NB4 (cell line): ENCODE measurements at regions not wholly inside any gene's neighbourhood (a gene's known extent, or its start where the extent isn't known, plus 50 kb on each side); places are given as distances from the start of the nearest gene placed in this dataset.

Source experiments
- DNase-seq: peaks from one replicate; pipeline ENCODE4 v3.0.0; 2010; ENCODE audit warnings: low read depth
- H3K4me3 ChIP-seq: one replicate; pipeline ENCODE4 v1.5.1; 2011; ENCODE audit warnings: mild to moderate bottlenecking, low read depth, low read length, moderate library complexity
- CTCF ChIP-seq: IDR thresholded peaks from one replicate; pipeline ENCODE4 v1.5.1; 2012; ENCODE audit warnings: low read depth, low read length
- MAX ChIP-seq: IDR thresholded peaks from 2 replicates; pipeline ENCODE4 v1.6.1; 2011; ENCODE audit warnings: low read depth, low read length
- MYC ChIP-seq: IDR thresholded peaks from 2 replicates; pipeline ENCODE4 v1.6.1; 2011; ENCODE audit warnings: low read depth, low read length
- POLR2A ChIP-seq: IDR thresholded peaks from 2 replicates; pipeline ENCODE4 v1.6.1; 2011; ENCODE audit warnings: mild to moderate bottlenecking; ENCODE audit not compliant: insufficient read length; ENCODE audit errors: extremely low read depth

GRCh38 chr5:124395287-124395686 is 351.2 kb downstream of the ZNF608 start:
- no peak for DNase-seq
- no peak overlapping the region for H3K4me3 ChIP-seq
- TF ChIP-seq POLR2A (no peak), MAX (no peak), CTCF (no peak), MYC (no peak)

- DNase-seq = no peak
- TF ChIP-seq MYC (no peak), POLR2A (no peak), MAX (no peak), CTCF (no peak)
- no peak overlapping the region for H3K4me3 ChIP-seq
Observed at GRCh38 chr5:124394700-124395245, 351.7 kb downstream of the ZNF608 start.

- TF ChIP-seq CTCF (no peak), MAX (no peak), POLR2A (no peak), MYC (no peak)
- H3K4me3 ChIP-seq = no peak overlapping the region
- no peak for DNase-seq
Observed at GRCh38 chr5:124393584-124394379, 352.7 kb downstream of the ZNF608 start.

GRCh38 chr5:124383693-124384092 is 362.7 kb downstream of the ZNF608 start:
- DNase-seq = no peak
- H3K4me3 ChIP-seq = no peak overlapping the region
- no peak for TF ChIP-seq MAX
- no peak for TF ChIP-seq MYC
- TF ChIP-seq POLR2A = no peak
- no peak for TF ChIP-seq CTCF

- TF ChIP-seq POLR2A (no peak), MYC (no peak), MAX (no peak)
Observed at GRCh38 chr5:124377386-124377785, 369.1 kb downstream of the ZNF608 start.

GRCh38 chr5:124373883-124374282 is 372.6 kb downstream of the ZNF608 start:
- no peak for TF ChIP-seq MAX
- no peak for TF ChIP-seq MYC
- TF ChIP-seq CTCF = no peak
- no peak for TF ChIP-seq POLR2A
- H3K4me3 ChIP-seq = no peak overlapping the region

More at GRCh38 chr5:124377386-124377785, 369.1 kb downstream of the ZNF608 start:
- H3K4me3 ChIP-seq = no peak overlapping the region
- no peak for DNase-seq

More at GRCh38 chr5:124373883-124374282, 372.6 kb downstream of the ZNF608 start:
- DNase-seq = no peak
